GM21515 (cell line): ENCODE measurements at regions not wholly inside any gene's neighbourhood (a gene's known extent, or its start where the extent isn't known, plus 50 kb on each side); places are given as distances from the start of the nearest gene placed in this dataset.
"Not testable (repeated sequence)": the region's sequence is repeated elsewhere in the genome, so short reads cannot be mapped to it uniquely, and the experiment has no call there.

Experiments
- ATAC-seq: cut with Tn5 transposase; IDR thresholded peaks from one replicate; pipeline ENCODE4 v1.9.1; 2021; ENCODE audit not compliant: unreplicated experiment

DNA sequence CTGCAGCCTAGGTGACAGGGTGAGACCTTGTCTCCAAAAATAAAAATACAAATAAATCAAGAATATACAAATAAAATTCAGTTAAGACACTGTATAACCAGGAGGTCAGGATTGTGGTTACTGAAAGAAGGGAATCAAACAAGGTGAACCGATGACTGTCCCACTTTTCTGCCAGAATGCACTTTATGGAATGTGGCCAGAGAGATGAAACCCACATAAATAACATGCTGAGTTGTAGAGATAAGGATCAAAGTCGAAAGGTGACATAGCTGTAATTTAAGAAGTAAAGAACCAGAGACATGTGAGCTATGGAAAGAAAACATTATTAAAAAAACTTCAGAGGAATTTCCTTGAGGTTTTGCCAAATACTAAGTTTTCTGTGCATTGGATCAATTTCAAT is 1098.2 kb upstream of the USP15 start:
- ATAC-seq: no peak

DNA sequence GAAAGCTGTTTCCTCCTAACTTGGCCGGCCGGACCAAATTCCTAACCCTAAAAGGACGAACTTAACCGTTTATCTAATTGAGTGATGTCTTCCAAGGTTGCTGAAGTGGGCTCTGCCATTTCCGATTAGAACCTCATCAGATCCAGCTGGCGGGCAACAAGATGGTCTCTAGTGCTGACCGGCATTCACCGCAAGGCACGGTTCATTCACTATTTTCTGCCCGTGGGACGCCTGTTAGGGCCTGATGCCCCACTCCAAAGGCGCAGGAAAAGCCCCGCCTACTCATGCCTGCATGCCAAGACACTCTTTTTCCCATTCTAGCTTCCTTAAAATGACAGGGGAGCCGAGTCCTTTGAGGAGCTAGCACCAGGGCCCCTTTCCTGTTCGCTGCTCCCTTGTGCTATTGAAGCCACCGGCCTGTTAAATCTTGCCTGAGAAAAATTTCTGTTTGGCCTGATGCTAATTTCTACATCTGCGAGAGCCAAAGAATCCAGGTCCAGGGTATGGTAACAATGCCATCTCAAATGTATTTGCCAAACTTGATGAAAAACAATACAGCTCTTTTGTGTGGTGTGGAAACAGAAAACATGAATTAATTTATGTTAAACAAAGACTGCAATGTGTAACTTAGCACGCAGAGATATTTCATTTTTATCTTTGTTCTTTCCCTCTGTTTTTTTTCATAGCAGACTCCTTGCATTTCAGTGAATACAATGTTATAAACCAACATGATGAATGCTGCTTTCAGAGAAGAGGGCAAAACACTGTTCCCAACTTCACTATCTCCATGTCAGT is 1071.2 kb upstream of the USP15 start:
- ATAC-seq: no peak

DNA sequence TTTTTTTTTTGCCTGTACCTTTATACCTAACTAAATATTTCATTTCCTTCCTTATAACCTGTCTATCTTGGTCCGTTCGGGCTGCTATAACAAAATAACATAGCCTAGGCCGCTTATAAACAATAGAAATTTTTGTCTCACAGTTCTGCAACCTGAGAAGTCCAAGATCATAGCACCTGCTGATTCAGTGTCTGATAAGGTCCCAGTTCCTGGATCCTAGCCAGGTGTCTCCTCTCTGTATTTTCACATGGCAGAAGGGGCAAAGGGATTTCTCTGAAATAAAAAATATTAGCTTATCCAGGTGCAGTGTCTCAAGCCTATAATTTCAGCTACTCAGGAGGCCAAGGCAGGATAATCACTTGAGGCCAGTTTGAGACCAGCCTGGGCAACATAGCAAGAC is 1046.6 kb upstream of the USP15 start:
- ATAC-seq: no peak

DNA sequence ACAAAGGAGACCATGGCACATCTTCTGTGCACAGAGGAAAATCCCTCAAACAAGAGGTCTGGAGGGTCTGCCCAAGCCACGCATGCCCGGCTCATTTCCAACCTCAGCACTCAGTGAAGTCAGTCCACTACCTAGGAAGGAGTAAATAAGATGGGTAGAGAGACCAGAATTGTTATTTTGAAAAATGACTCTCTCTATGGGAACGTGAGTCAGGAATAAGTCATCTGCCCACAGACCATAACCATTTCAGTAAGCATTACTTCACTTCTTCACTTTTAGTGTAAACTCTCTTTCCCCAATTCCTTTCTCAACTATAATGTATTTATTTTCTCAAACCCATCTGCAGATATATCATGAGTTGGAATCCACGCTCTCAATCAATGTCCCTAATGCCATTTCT is 1039.9 kb upstream of the USP15 start:
- no peak for ATAC-seq

DNA sequence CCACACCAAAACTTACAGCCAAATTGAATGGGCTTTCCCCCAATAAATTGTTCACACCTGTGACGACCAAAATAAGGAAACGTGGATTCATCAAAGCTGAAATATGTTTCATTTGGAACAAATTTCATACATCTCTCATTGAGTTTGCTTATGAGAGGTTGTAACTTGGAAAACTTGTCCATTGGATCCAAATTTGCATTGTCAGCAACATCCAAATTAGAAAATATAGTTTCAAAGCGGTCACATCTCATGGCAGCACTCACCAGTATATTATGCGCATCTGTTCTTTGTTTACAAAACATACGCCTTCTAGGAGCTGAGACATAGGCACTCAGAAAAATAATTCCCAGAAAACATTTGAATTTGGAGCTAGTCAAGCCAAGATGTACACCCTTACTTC is 1028.2 kb upstream of the USP15 start:
- ATAC-seq: no peak

DNA sequence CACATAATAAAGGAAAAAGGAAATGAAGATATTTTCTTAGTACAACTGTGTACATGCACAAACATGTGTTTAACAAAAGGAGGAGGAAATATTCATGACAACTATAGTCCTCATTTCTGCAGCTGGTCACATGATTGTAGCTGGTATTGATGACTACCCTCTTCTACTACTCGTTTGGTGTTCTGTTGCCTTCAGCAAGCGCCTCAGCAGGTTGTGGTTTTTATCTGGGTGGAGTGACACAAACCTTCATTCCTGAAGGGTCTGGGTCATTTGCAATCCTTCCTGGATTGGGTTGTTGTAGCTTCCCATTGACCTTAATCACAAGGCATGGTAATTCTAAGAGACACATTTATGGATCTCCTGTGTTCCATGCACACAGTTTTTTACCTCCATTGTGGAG is 1009.9 kb upstream of the USP15 start:
- ATAC-seq: no peak

DNA sequence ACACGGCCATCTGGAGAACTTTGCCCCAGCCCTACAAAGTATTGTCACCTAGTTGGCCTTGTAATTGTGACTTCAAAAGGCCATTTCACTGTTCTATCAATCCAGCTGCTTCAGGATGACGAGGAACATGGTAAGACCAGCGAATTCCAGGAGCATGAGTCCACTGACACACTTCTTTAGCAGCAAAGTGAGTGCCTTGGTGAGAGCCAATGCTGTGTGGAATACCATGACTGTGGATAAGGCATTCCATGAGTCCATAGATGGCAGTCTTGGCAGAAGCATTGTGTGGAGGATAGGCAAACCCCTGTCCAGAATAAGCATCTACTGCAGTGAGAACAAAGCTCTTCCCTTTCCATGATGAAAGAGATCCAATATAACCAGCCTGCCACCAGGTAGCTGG is 1009.1 kb upstream of the USP15 start:
- no peak for ATAC-seq

DNA sequence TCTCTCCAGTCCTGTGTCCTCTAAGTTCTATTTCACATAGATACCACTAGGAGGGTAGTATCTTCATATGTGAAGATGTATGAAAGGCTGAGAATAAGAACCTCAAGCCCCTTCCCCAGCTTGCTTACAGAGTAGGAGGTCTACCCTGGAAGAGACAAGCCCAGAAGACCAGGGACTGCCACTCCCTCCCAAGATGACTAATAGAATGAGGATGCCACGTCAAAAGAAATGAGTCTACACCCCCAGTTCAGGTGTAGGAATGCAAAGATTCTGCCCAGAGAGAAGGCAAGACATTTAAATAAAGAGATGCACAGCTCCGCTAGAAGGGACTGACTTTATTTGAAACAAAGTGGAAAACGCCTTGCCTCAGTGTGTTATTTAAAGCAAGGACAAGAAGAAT is 1006.0 kb upstream of the USP15 start:
- no peak for ATAC-seq

DNA sequence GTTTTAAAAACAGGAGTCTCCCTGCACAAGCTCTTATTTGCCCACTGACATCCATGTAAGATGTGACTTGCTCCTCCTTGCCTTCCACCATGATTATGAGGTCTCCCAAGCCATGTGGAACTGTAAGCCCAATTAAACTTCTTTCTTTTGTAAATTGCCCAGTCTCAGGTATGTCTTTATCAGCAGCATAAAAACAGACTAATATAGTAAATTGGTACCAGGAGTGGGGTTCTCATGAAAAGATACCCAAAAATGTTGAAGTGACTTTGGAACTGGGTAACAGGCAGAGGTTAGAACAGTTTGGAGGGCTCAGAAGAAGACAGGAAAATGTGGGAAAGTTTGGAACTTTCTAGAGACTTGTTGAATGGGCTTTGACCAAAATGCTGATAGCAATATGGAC is 995.9 kb upstream of the USP15 start:
- ATAC-seq: not testable (repeated sequence)

DNA sequence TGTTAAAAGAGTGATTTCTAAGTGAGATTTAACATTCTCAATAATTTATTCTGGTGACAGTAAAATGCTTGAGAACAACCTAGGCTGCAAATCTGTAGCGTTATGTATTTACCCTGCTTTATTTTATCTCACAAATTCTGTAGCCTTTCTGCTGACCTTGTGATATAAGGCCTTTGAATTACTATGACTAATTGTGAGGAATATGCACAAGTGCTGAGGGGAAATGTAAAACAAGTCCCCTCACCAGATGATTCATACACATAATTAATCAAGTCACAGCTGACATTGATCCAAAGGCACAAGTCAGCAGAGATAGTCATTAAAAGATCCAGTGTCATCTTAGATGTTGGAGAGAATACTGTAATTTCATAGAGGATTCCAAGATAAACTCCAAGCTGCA is 992.7 kb upstream of the USP15 start:
- no peak for ATAC-seq

DNA sequence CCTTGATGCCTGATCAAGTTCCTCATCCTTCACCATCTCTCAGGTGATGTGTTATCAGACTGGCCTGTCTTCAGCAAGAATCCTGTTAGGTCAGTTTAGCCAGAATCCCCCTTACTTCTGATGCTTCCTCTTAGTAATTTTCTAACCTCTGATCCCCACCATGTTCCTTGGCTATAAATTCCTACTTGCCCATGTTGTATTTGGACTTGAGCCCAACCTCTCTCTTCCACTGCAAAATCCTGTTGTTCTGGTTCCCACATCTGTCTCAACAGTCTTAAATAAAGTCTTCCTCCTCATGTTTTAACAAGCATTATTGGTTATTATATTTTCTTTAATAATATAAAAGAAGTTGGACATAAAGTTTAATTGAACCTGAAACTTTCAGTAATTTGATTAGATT is 987.8 kb upstream of the USP15 start:
- no peak for ATAC-seq

DNA sequence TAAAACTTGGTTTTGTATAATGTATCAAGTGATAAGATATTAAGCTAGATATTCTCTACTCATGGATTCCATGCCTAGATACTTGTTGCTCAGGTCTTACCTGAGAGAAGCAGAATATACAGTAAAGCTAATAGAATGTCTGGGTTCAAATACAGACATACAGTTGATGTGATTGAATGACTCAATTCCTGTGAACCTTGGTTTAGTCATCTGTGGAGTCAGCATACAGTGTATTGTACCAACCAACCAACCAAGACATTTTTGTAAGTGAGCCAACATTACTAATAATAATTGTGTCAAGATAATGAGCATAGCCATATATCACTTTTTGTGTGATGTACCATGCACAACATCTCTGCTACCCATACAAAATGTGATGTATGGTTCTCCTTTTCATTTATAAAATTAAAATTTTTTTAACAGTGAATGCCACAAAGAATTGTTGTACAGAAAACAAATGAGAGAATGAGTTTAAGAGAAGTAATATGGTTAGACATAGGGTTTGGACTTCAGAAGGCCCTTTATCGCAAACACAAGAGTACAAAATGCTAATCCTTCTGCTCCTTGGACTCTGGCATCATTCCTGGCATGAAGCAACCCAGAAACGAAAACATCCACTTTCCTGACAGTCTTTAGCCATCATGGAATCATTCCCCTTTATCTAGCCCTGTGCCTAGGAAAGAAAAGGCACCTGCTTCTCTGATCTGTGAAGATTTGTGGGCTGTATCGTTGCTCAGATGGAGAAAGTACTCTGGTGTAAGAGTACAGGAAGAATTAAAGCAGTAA is 977.2 kb upstream of the USP15 start:
- no peak for ATAC-seq

DNA sequence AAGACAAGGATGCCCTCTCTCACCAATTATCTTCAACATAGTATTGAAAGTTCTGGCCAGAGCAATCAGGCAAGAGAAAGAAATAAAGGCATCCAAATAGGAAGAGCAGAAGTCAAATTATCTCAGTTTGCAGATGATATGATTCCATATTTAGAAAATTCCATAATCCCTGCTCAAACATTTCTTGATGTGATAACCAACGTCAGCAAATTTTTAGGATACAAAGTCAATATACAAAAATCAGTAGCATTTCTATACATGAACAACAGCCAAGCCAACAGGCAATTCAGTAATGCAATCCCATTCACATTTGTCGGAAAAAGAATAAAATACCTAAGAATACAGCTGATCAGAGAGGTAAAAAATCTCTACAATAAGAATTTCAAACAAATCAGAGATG is 969.7 kb upstream of the USP15 start:
- ATAC-seq: no peak

DNA sequence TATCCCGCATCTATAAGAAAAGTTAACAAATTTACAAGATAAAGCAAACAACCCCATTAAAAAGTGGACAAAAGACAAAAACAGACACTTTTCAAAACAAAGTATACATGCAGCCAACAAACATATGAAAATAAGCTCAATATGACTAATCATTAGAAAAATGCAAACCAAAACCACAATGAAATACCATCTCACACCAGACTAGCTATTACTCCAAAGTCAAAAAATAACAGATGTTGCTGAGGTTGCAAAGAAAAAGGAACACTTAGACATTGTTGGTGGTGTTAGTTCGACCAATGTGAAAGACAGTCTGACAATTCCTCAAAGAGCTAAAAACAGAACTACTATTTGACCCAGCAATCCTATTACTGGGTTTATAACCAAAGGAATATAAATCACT is 968.6 kb upstream of the USP15 start:
- ATAC-seq: no peak

DNA sequence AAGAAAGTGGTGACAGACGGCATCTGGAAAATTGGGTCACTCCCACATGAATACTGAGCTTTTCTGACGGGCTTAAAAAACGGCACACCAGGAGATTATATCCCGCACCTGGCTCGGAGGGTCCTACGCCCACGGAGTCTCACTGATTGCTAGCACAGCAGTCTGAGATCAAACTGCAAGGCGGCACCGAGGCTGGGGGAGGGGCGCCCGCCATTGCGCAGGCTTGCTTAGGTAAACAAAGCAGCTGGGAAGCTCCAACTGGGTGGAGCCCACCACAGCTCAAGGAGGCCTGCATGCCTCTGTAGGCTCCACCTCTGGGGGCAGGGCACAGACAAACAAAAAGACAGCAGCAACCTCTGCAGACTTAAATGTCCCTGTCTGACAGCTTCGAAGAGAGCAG is 966.2 kb upstream of the USP15 start:
- not testable (repeated sequence) for ATAC-seq

DNA sequence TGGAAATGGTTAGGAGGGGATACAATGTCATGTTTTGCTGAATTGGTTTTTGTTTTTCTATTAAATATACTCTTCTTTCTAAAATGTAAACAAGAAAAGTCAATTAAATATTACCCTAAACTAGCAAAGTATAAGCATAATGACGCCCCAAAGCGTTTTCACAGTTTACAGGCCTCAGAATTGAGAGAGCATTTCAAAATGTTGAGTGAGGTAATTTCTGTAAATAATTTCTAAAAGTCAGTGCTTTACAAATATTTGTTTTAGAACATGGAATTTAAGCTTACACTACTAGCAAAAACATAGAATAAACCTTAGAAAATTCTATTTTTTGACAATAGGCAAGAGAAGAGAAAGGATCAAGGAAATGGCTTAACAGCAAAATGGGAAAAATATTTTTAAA is 958.4 kb upstream of the USP15 start:
- no peak for ATAC-seq

DNA sequence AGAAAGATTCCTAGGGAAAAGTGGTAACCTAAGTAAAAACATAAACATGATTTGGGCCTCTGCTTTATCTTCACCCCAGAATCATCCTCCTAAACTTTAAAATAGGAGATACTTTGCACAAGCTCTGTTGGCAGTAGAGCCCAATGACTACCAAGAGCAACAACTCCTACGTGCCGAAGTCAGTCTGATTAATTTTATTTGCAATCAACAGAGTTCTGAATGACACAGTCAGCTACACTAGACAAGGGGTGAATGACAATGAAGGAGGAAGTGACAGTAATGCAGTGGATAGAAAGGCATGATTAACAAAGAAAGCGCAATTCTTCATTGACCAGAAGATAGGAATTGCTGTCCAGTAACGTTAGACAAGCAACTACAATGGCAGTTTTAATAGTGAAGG is 957.9 kb upstream of the USP15 start:
- no peak for ATAC-seq

DNA sequence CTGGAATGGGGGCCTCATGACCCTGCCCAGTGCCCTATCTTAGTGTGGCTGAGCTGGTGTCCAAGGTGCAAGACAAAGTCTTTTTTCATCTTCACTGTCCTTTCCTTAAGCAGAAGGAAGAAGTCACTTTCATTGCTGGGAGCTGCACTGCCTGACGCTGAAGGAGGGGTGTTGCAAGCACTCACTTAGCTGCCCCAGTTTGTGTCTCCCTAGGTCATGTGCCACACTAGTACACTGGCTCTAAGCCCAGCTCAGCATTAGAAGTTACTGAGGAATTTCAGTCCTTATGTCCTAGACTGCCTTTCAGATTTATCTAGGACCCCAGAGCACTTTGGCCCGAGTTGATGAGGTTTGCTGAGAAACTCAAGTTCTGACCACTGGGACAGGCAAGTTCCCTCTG is 952.0 kb upstream of the USP15 start:
- ATAC-seq: no peak

DNA sequence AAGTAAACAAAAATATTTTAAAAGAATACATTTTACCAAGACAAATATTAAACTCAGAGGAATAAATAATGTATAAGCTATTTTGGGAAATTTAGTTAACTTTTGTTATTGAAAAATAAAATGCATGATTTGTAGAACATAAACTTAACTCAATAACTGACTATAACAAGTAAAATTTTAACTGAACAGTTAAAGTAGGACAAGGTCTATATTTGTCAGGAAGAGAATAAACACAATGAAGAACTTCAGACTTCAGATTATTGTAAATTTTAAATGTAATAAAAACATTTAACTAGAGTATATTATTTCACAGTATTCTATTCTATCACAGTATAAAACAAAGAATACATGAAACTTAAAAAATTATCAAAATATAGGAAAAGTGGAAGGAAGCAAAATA is 948.8 kb upstream of the USP15 start:
- ATAC-seq: no peak

DNA sequence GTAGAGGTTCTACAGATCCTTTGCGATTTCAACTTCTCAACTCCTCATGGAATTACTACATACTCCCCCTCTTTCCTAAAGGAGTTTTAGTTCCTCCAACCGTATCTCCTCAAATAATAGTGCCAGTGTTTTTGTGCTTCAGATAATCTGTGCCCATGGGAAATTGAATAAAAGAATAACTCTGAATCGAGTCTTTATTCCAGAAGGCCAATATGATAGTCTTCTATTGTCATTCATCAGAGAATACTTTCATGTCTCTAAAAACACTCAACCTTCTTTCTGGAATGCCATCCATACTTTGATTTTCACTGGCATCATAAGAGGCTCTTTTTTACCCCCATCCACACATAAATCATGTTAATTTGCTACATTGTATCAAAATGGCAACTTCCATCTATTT is 911.3 kb upstream of the USP15 start:
- no peak for ATAC-seq

DNA sequence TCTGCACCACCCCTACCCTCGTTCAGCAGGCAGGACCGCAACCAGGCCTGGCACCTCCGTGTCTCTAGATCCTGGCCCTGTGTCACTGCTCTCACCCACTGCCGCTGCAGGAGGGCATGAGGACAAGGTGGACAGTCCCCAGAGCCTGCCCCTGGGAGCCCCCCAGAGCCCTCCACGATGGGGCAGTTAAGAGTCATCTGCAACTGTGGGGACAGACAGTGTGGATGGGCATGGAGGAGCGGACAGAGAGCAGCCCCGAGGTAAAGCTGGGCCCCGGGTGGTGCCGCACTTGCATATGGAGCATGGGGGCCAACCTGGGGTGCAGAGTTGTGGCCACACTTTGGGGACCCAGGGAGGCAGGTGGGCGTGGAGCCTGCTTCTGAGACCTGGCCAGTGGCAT is 905.1 kb upstream of the USP15 start:
- no peak for ATAC-seq

DNA sequence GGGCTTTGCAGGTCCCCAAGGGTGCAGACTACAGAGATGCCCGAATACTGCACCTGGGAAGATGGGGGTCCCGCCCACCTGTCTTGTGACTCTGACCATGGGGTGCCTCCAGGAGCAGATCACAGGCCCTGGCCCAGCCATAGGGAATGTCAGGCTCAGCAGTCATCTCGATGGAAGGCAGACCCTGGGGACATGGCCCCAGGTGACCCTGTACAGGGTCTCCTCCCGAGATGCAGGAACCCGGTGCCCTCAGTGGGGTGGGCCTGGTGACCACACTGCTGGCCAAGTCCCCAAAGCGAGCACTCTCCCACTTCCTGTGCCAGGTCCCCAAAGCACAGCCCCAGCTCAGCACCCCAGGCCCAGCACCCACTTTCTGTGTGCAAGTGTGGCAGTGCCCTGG is 903.7 kb upstream of the USP15 start:
- no peak for ATAC-seq

DNA sequence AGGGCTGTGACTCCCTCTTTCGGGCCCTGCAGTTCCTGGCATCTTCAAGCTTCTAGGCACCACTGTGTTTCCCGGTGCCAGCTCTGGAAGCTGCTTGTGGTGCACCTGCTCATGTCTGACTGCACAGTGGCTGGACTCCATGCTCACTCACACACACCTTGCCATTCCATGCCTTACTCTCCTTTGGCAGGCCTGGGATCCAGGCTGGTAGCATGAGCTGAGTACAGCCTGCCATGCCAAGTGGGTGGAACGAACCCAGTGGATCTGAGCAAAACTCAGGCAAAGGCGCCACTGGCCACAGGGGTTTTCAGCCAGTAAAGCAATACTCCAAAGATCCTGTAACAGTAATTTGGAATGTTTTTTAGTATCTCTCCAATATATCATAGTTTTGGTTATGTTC is 902.7 kb upstream of the USP15 start:
- ATAC-seq: no peak
